ENCODE measurements at regions not wholly inside any gene's neighbourhood (a gene's known extent, or its start where the extent isn't known, plus 50 kb on each side); places are given as distances from the start of the nearest gene placed in this dataset.
"Not testable (repeated sequence)": the region's sequence is repeated elsewhere in the genome, so short reads cannot be mapped to it uniquely, and the experiment has no call there.

DNA sequence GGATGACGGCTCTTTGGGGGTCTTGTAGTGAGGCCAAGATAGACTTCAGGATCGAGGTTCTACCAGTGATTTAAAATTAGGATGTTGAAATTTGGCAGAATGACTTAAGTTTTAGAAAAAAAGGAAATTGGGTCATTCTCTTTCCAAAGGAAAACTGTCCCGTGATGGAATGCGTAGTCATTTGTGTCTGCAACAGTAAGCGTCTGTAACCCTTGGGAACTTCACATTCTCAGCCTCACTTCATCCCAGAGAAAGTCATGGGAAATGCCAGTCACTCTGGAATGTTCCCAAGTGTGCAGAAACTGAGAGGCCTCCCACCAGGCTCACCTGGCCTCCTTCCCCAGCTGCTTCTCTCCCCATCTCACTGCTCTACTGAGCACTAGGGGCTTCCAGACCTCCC, 5441.4 kb upstream of the TPTE start:
- not testable (repeated sequence) for H3K4me3 Mint-ChIP-seq; H3K27me3 Mint-ChIP-seq (ENCODE audit: insufficient read depth); H3K9me3 Mint-ChIP-seq; H3K27ac Mint-ChIP-seq; H3K36me3 Mint-ChIP-seq (ENCODE audit: low read depth); H3K4me1 Mint-ChIP-seq (ENCODE audit: low read depth); DNase-seq

DNA sequence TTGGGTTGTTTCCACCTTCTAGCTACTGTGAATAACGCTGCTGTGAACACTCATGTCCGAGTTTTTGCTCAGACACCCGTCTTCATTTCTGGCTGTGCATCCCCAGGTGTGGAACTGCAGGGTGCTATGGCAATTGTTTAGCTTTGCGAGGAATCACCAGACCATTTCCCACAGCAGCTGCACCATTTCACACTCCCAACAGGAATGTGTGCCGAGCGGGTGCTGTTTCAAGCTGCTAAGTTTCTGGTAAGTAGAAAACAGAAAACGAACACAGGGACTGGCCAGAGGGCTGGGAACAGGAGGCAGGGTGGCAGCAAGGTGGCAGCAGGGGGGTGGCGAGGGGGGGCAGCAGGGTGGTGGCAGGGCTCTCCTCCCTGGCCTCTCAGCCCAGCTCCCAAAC, 5437.1 kb upstream of the TPTE start:
- not testable (repeated sequence) for H3K4me3 Mint-ChIP-seq; H3K27ac Mint-ChIP-seq; H3K9me3 Mint-ChIP-seq; DNase-seq; H3K27me3 Mint-ChIP-seq (ENCODE audit: insufficient read depth); H3K36me3 Mint-ChIP-seq (ENCODE audit: low read depth); H3K4me1 Mint-ChIP-seq (ENCODE audit: low read depth)

DNA sequence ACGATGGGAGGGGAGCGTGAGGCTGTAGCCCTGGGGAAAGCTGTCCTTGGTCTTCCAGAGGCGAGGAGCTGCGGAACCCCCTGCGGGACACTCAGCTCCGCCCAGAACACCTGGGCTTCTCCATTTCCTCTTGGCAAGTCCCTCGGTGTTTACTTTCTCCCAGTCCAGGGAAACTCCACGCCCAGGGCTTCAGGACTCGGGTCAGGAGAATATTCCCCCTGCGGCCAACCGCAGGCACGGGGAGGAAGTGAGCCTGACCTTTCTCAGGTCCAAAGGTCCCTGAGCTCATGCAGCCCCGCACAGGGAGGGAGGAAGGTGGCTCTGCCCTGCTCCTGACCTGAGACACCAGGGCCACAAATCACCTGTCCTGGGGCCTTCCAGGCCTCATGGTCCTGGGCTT, 5435.9 kb upstream of the TPTE start:
- H3K27ac Mint-ChIP-seq; H3K27me3 Mint-ChIP-seq (ENCODE audit: insufficient read depth); H3K4me1 Mint-ChIP-seq (ENCODE audit: low read depth); H3K9me3 Mint-ChIP-seq; DNase-seq; H3K36me3 Mint-ChIP-seq (ENCODE audit: low read depth); H3K4me3 Mint-ChIP-seq: not testable (repeated sequence)

DNA sequence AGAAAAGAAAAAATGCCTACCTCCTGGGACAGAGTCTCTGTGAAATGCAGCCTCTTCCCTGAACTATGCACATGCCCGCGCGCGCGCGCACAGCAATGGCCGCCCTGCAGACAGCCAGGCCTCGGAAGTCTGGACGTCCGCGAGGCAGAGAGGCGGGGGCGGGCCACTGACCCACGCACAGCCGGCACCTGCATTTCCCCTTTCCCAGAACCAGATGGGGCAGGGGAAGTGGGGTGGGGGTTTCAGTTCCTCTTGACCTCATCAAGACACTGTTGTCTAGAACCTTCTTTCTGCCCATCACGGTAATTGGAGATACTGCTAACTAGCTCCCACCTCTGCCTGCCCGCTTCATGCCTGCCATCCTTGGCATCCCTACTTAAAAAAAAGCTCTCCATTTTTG, 5435.0 kb upstream of the TPTE start:
- not testable (repeated sequence) for DNase-seq; H3K27me3 Mint-ChIP-seq (ENCODE audit: insufficient read depth); H3K27ac Mint-ChIP-seq; H3K4me1 Mint-ChIP-seq (ENCODE audit: low read depth); H3K4me3 Mint-ChIP-seq; H3K9me3 Mint-ChIP-seq; H3K36me3 Mint-ChIP-seq (ENCODE audit: low read depth)

DNA sequence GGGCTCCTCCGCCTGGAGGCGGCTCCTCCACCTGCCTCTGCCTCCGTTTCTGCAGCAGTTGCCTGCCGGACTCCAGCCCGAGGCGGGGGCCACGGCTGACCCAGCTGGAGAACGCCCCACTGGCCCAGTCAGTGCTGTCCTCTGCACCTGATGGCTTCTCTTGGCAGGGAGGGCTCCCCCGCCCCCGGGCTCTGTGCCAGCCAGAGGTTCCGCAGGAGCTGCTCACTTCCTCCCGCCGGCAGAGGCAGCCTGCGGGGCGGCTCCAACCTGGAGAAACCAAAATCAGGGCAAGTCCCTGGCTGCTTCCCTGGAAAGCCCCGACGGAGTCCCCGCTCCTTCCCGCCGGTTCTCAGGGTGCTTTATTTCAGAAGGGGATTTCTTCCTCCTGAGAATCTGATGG, 5432.6 kb upstream of the TPTE start:
- H3K4me1 Mint-ChIP-seq (ENCODE audit: low read depth); DNase-seq; H3K9me3 Mint-ChIP-seq; H3K36me3 Mint-ChIP-seq (ENCODE audit: low read depth); H3K27me3 Mint-ChIP-seq (ENCODE audit: insufficient read depth); H3K4me3 Mint-ChIP-seq; H3K27ac Mint-ChIP-seq: not testable (repeated sequence)

DNA sequence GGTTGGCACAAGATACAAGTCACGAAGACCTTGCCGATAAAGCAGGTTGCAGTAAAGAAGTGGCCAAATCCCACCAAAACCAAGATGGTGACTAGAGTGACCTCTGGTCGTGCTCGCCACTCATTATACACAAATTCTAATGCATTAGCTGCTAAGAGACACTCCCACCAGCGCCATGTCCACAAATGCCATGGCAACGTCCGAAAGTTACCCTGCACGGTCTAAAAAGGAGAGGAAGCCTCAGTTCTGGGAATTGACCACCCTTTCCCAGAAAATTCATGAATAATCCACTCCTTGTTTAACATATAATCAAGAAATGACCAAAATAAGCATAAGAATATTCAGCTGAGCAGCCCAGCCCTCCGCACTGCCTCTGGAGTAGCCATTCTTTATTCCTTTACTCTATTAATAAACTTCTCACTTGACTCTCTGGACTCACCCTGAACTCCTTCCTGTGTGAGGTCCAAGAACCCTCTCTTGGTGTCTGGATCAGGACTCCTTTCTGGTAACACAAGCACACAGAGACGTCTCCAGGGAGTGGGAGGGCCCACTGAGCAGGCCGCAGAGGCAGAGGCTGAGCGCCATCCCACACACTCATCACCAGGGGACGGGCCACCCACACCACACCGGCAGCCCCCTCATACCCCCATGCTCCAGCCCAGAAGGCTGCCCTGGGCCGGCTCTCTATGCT, 5431.8 kb upstream of the TPTE start:
- not testable (repeated sequence) for H3K4me3 Mint-ChIP-seq; H3K27me3 Mint-ChIP-seq (ENCODE audit: insufficient read depth); H3K27ac Mint-ChIP-seq; H3K4me1 Mint-ChIP-seq (ENCODE audit: low read depth); DNase-seq; H3K36me3 Mint-ChIP-seq (ENCODE audit: low read depth); H3K9me3 Mint-ChIP-seq

DNA sequence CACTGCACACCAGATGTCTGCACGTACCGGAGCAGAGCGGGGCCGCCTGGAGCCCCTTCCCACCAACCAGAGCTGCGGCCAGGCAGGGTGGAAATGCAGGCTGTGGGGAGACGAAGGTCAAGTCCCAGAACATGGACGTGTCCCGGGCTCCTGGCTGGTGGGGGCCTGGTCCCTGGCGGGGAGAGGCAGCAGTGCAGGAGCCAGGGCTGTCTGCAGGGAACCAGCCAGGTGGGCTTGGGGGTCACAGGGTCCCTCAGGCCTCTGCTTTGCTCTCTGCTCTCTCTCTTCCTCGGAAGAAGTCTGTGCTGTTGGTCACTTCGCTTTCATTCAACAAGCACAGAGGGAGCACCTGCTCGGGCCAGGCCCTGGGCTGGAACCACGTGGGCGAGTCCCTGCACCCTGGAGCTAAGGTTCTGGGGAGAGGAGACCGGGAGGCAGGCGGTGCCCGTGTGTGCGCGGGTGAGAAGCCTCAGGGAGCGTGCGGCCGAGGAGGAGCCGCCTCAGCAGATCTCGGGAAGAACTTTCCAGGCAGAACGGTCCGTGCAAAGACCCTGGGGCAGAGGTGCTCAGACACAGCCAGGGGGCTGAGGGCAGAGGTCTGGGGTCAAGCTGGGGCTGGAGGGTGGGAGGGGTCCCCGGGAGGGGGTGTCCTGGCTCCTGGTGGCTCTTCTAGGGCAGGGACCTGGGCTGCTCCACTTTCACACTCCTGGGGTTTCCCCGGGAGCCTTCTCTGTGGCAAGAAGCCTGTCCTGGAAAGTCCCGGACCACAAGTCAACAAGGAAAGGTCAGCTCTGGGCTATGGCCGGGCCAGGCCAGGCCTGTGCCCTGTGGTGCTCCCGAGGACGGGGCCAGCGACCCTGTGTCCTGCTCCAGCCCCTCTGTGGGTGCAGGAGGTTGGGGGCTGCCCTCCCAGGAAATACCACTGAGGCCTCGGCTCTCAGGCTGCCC, 5431.0 kb upstream of the TPTE start:
- H3K4me1 Mint-ChIP-seq (ENCODE audit: low read depth); H3K27me3 Mint-ChIP-seq (ENCODE audit: insufficient read depth); H3K4me3 Mint-ChIP-seq; DNase-seq; H3K27ac Mint-ChIP-seq; H3K9me3 Mint-ChIP-seq; H3K36me3 Mint-ChIP-seq (ENCODE audit: low read depth): not testable (repeated sequence)

DNA sequence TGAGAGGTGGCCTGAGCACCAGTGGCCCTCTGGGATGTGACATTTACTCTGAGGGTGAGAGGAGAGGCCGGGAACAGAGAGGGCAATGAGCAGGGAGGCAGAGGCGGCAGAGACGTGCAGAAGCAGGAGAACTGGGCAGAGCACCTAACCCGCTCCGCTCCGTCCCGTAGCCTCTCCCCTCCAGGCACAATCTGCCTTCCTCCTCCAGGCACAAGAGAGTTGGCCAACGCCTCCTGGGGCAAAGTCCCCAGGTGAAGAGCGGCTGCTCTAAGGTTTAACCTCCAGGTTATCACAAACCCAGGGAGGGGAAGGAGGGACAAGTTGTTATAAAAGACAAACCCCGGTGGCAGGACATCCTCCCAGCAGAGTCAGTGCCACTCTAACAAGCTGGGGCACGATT, 5430.1 kb upstream of the TPTE start:
- not testable (repeated sequence) for DNase-seq; H3K36me3 Mint-ChIP-seq (ENCODE audit: low read depth); H3K27me3 Mint-ChIP-seq (ENCODE audit: insufficient read depth); H3K27ac Mint-ChIP-seq; H3K9me3 Mint-ChIP-seq; H3K4me1 Mint-ChIP-seq (ENCODE audit: low read depth); H3K4me3 Mint-ChIP-seq

DNA sequence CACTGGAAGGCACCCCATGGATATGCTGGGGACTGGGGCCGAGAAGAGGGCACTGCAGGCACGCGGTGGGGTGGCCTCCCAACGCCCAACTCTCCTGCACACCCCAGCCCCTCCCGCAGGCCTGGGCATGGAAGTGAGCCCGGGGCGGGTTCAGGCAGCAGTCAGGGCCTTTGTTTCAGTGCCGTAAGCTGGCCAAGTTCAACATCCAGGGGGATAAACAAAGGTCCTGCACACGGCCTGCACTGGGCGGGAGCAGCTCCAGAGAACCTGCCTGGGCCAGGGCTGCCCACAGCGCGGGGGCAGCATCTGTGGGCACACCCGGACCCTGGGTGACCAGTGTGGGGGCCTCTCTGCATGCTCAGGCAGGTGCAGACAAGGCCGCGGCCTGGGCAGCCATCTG, 5425.8 kb upstream of the TPTE start:
- not testable (repeated sequence) for H3K27me3 Mint-ChIP-seq (ENCODE audit: insufficient read depth); H3K4me3 Mint-ChIP-seq; H3K4me1 Mint-ChIP-seq (ENCODE audit: low read depth); H3K27ac Mint-ChIP-seq; H3K36me3 Mint-ChIP-seq (ENCODE audit: low read depth); H3K9me3 Mint-ChIP-seq; DNase-seq

DNA sequence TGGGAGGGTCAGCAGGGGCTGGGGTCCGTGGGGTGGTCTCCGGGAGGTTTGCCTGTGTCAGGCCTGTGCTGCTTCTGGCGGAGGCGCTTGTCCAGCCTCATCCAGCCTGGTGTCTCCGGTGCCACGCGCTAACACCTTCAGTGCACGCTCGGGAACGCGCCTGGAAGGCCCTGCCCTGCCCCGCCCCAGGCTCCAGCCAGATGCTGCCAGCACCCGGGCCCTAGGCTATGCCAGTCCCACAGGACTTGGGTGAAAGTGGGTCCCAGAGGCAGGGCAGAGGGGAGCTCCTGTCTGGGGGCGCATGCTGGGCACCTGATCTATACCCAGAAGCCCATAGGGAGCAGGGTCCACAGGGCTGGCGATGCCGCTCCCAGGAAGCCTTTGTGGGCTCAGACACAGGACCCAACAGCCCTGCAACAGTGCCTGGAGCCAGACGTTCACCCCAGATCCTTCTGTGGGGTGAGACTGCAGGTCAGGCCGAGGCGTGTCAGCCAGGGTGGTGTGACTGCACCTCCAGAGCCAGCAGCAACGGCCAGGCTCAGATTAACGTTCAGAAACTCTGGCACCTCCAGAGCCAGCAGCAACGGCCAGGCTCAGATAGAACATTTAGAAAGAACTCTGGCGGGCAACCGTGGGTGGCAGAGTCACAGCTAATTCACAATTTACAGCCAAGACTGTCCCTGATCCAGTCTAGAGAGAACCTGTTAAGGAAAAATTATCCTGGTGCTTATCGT, 5423.2 kb upstream of the TPTE start:
- H3K9me3 Mint-ChIP-seq = not testable (repeated sequence)

DNA sequence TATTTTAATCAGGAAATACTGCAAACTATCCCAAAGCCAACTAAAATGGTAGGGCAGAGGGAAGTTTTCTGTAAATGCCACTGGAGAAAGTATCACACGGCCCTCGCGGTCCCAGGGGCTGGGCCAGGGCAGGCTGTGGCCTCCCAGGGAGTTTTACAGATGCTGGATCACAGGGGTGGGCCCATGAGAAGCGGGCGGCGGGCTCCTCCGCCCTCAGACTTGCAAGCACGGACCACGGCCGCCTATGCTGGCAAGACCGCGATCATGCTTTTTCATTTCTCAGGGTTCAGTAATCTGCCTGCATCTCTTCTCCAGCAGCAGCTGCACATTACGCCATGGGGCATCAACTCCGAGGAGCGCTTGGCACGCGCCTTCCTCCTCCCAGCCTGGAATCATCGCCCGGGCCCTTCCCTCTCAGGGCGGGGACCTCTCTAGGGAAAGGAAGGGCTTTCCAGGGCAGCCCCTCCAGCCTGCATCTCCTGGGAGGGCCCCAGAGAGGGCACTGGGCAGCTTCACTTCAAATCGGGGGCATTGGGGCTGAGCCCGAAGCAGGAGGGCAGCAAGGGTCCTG, 5420.7 kb upstream of the TPTE start:
- not testable (repeated sequence) for H3K27ac Mint-ChIP-seq; DNase-seq; H3K27me3 Mint-ChIP-seq (ENCODE audit: insufficient read depth); H3K36me3 Mint-ChIP-seq (ENCODE audit: low read depth); H3K4me3 Mint-ChIP-seq; H3K9me3 Mint-ChIP-seq; H3K4me1 Mint-ChIP-seq (ENCODE audit: low read depth)

More for the DNA sequence above, 5423.2 kb upstream of the TPTE start:
- DNase-seq; H3K4me1 Mint-ChIP-seq (ENCODE audit: low read depth); H3K27me3 Mint-ChIP-seq (ENCODE audit: insufficient read depth); H3K4me3 Mint-ChIP-seq; H3K27ac Mint-ChIP-seq; H3K36me3 Mint-ChIP-seq (ENCODE audit: low read depth): not testable (repeated sequence)

DNA sequence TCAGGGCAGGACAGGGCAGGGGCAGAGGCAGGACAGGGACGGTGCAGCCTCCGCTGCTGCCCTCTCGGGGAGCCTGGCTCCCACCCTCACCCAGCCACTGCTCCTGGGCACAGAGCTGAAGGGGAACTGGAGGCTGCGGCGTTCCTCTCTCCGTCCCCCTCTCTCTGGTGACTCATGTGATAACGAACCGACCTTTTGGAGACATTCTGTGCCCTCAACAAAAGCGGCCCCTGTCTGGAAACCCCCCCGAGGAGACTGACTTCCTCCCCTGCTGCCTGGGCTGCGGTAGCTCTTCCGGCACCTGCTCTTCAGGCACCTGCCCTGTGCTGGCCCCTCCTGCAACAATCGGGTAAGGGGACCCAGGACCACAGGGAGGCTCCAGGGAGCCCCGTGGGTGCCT, 5419.6 kb upstream of the TPTE start:
- H3K27me3 Mint-ChIP-seq (ENCODE audit: insufficient read depth); H3K9me3 Mint-ChIP-seq; DNase-seq; H3K4me3 Mint-ChIP-seq; H3K27ac Mint-ChIP-seq; H3K4me1 Mint-ChIP-seq (ENCODE audit: low read depth); H3K36me3 Mint-ChIP-seq (ENCODE audit: low read depth): not testable (repeated sequence)

DNA sequence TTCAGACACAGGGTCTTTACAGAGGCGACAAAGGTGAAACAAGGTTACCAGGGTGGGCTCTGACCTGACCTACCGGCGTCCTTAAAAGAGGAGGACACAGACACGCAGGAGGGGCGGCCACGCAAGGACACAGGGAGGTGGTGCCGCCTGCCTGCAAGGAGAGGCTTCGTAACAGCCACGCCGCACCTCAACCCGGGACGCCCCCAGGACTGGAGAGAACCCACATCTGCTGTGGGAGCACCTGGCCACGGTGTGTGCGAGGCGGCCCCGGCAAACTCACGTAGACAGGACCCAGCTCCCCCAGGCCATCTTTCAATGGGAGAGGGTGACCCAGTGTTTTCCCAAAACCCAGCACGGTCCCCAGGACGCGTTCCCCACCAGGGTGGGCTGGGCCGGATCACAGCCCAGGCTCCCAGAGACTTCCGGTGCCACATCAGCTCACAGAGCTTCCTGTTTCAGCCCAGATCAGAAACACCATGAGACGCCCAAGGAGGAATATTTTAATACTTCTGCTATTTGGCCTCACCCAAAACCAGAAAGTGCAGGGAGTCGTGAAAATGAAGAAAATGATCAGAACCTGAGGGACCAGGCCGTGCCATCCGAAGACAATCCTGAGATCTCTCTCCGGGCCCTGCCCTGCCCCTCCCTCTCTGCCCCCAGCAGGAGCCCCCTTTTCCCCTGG, 5417.4 kb upstream of the TPTE start:
- not testable (repeated sequence) for DNase-seq; H3K4me1 Mint-ChIP-seq (ENCODE audit: low read depth); H3K9me3 Mint-ChIP-seq; H3K27me3 Mint-ChIP-seq (ENCODE audit: insufficient read depth); H3K4me3 Mint-ChIP-seq; H3K36me3 Mint-ChIP-seq (ENCODE audit: low read depth); H3K27ac Mint-ChIP-seq

Data from HFFc6 (cell line).